Immature natural killer cell (primary cell): ENCODE measurements at regions not wholly inside any gene's neighbourhood (a gene's known extent, or its start where the extent isn't known, plus 50 kb on each side); places are given as distances from the start of the nearest gene placed in this dataset.

Experiments
- DNase-seq, 3 donors: peaks; one replicate each; pipeline ENCODE4 v3.0.0; 2022; ENCODE audit warnings: mixed read lengths in 1 of 3
- H3K27ac Mint-ChIP-seq, 6 donors: one replicate each; pipeline ENCODE4 v1.8.0; 2020; ENCODE audit warnings: mixed read lengths in 6 of 6, mild to moderate bottlenecking in 5 of 6, inconsistent platforms in 4 of 6, moderate library complexity in 3 of 6
- H3K27me3 Mint-ChIP-seq, 3 donors: one replicate each; pipeline ENCODE4 v1.8.0; 2020 to 2021; ENCODE audit warnings: low read depth in 3 of 3, mild to moderate bottlenecking in 3 of 3, mixed read lengths in 3 of 3, moderate library complexity in 3 of 3, inconsistent platforms in 1 of 3
- H3K36me3 Mint-ChIP-seq, 3 donors: one replicate each; pipeline ENCODE4 v1.8.0; 2020; ENCODE audit warnings: mixed read lengths in 3 of 3, inconsistent platforms in 2 of 3, mild to moderate bottlenecking in 2 of 3
- H3K4me1 Mint-ChIP-seq, 2 donors: one replicate each; pipeline ENCODE4 v1.8.0; 2020; ENCODE audit warnings: inconsistent platforms in 2 of 2, mild to moderate bottlenecking in 2 of 2, mixed read lengths in 2 of 2, moderate library complexity in 1 of 2
- H3K4me3 Mint-ChIP-seq, 5 donors: one replicate each; pipeline ENCODE4 v1.8.0; 2020; ENCODE audit warnings: mild to moderate bottlenecking in 5 of 5, mixed read lengths in 5 of 5, inconsistent platforms in 3 of 5, moderate library complexity in 3 of 5
- H3K9me3 Mint-ChIP-seq, 6 donors: one replicate each; pipeline ENCODE4 v1.8.0; 2020; ENCODE audit warnings: mild to moderate bottlenecking in 6 of 6, mixed read lengths in 6 of 6, inconsistent platforms in 4 of 6, moderate library complexity in 3 of 6

DNA sequence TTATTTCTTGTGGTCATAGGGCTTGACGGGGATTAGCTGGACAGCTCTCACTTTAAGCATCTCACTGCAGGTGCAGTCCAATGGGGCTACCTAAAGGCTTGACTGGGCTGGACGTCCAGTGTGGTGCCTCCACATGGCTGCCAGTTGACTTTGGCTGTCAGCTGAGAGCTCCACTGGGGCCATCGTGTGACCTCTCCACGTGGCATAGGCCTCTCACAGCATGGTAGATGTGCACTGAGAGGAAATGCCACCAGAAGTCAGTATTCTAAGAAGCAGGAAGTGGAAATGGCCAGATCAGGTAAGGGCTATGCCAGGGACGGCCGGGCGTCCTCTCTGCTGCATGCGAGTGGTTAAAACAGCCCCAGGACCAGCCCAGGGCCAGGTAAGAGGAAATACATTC lies 105.2 kb upstream of the TWIST2 start:
- Mint-ChIP-seq H3K9me3 (peaks cover 0 to 2% (median 0%) of the 10 kb centered on the region in 6 donors), H3K27me3 (peaks cover 0 to 6% (median 4%) of the 10 kb centered on the region in 3 donors), H3K27ac (no peak overlapping the region), H3K36me3 (no peaks in the 10 kb centered on the region), H3K4me3 (no peak overlapping the region), H3K4me1 (no peaks in the 10 kb centered on the region)
- no peak for DNase-seq

DNA sequence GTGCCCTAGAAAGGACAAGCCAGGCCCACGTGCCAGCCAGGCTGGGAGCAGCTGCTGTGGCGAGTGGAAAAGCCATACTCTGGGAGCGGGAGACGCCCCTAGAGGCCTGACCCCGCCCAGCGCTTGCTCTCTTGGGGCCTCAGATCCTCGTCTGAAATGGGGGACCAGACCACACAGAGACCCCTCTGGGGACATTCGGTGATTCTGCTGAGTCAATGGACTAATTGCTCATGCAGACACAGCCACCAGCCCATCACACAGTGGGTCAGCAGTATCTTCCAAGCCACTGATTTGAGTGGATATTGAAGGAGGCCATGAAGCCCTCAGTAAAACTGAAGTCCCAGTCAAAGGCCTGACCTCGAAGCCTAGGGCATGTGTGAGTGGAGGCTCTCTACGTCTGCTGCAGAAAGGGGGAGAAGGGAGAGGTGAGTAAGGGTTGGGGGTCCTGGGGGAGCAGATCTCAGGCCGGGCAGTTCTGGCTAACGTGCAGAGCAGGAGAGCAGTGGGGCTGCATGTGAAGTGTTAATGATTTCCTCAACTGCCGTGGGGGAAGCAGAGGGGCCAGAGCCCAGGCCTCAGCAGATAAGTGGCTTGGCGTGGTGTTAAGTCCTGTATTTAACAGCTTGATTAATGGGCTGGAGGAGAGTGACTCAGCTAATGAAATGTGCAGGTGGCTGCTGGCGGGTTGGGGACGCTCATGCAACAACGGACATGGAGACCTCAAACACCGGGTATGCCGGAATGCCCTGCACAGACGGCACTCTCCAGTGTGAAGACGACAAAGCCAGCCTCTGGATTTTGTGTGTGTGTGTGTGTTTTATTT lies 104.4 kb upstream of the TWIST2 start:
- H3K4me3 Mint-ChIP-seq: no peak overlapping the region
- no peaks in the 10 kb centered on the region for H3K36me3 Mint-ChIP-seq
- peaks cover 0 to 4% (median 2%) of the 10 kb centered on the region in 3 donors for H3K27me3 Mint-ChIP-seq
- no peak overlapping the region for H3K27ac Mint-ChIP-seq
- DNase-seq: no peak
- no peaks in the 10 kb centered on the region for H3K4me1 Mint-ChIP-seq
- H3K9me3 Mint-ChIP-seq: peaks cover 0 to 2% (median 0%) of the 10 kb centered on the region in 6 donors

DNA sequence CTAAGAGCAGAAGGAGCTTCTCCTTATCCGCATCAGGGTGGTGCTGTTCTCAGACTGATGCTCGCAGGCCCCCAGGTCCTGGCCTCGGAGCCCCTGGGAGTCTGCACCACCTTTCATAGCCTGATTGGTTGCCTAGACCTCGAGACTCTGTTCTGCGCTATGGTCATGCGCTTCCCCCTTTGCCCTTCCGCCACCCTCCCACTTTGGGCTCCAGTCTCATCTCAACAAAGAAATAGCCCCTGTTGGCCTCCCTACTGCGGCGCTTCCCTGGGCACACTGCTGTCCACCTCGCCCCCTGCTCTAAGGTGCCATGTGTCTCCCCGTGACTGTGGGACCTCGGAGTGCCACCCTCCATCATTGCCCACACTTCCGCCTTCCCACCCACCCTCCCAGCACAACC lies 102.9 kb upstream of the TWIST2 start:
- H3K27me3 Mint-ChIP-seq: peaks cover 0 to 6% (median 4%) of the 10 kb centered on the region in 3 donors
- H3K4me1 Mint-ChIP-seq: no peaks in the 10 kb centered on the region
- no peaks in the 10 kb centered on the region for H3K36me3 Mint-ChIP-seq
- H3K9me3 Mint-ChIP-seq: peaks cover 0 to 2% (median 0%) of the 10 kb centered on the region in 6 donors
- no peak overlapping the region for H3K4me3 Mint-ChIP-seq
- DNase-seq: no peak
- no peak overlapping the region for H3K27ac Mint-ChIP-seq

DNA sequence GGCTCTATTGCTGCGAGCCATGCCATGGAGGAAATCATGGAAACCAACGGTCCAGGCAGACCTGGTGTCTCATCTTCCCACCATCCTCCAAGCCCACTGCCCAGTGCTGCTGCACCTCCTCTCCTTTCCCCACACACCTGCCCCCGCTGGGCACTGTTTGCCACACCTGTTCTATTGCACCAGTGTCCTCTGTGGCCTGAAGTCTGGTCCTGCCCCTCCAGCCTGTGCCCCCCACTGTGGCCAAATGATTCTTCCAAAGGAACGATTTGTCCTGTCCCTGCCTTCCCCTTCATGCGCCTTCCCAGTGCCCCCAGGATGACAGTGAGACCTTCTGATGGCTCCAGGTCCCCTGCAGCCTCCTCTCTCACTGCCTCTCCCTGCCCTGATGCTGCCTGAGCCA lies 101.9 kb upstream of the TWIST2 start:
- H3K4me3 Mint-ChIP-seq: no peak overlapping the region
- H3K27ac Mint-ChIP-seq: no peak overlapping the region
- peaks cover 0 to 6% (median 2%) of the 10 kb centered on the region in 3 donors for H3K27me3 Mint-ChIP-seq
- no peaks in the 10 kb centered on the region for H3K36me3 Mint-ChIP-seq
- H3K9me3 Mint-ChIP-seq: peaks cover 0 to 2% (median 0%) of the 10 kb centered on the region in 6 donors
- no peak for DNase-seq
- no peaks in the 10 kb centered on the region for H3K4me1 Mint-ChIP-seq

DNA sequence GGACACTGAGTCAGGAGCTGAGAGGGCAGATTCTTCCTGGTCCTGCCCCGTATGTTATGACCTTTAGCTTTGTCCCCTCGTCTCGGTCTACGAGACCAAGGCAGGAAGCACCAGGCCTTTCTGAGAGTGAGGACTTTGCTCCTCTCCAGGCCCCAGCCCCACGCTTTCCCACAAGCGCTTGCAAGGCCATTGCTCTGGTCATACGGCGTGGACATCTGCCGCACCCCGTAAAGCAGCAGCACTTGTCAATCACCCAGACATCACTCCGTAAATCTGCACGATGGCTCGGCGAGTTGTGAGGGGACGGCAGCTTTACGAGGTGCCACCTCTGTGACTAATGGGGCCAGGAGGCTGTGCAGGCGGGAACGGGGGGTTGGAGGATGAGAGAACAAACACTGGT lies 100.8 kb upstream of the TWIST2 start:
- H3K4me3 Mint-ChIP-seq: no peak overlapping the region
- no peaks in the 10 kb centered on the region for H3K4me1 Mint-ChIP-seq
- H3K9me3 Mint-ChIP-seq: peaks cover 0 to 2% (median 0%) of the 10 kb centered on the region in 6 donors
- DNase-seq: no peak
- H3K27me3 Mint-ChIP-seq: peaks cover 0 to 6% (median 5%) of the 10 kb centered on the region in 3 donors
- no peaks in the 10 kb centered on the region for H3K36me3 Mint-ChIP-seq
- no peak overlapping the region for H3K27ac Mint-ChIP-seq

DNA sequence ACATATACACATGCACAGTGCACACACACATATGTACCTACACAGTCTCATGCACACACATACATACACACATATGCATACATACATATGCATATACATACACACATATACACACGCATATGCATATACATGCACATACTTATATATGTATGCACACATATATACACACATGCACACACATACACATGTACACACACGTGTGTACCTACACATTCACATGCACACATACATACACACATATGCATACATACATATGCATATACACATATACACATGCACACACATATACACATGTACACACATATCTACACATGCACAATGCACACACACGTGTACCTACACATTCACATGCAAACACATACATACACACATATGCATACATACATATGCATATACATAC lies 100.3 kb upstream of the TWIST2 start:
- Mint-ChIP-seq H3K36me3 (no peaks in the 10 kb centered on the region), H3K27ac (no peak overlapping the region), H3K27me3 (peaks cover 0 to 6% (median 6%) of the 10 kb centered on the region in 3 donors), H3K4me1 (no peaks in the 10 kb centered on the region), H3K9me3 (peaks cover 0 to 2% (median 0%) of the 10 kb centered on the region in 6 donors), H3K4me3 (no peak overlapping the region)
- DNase-seq: no peak

DNA sequence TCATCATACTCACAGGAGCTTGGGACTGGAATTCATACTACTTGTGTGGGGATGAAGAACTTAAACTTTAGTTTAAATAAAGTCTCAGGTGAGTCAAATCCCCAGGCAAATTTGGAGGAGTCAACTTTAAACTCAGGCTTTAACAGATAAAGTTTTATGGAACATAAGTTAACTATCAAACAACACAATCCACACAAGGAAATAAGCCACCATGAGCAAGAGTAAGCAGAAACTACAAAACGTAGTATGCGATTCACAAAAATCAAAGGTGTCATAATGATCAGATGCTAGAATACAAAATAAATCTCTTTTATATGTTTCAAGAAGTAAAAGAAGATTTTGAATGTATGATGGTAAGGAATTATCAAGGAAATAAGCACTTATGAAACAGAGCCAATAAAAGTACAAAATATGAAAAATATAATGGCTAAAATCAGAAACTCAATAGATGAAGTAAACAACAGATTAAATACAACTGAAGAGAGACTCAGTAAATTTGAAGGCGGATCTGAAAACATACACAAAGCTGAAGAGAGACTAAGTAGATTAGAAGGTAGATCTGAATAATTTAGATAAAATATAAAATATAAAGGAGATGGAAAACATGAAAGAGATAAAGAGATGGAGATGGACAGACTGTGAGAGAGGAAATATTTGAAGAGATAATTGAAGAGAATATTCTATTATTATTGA lies 97.5 kb upstream of the TWIST2 start:
- H3K4me1 Mint-ChIP-seq: no peaks in the 10 kb centered on the region
- H3K4me3 Mint-ChIP-seq: no peak overlapping the region
- peaks cover 0 to 13% (median 4%) of the 10 kb centered on the region in 3 donors for H3K27me3 Mint-ChIP-seq
- H3K36me3 Mint-ChIP-seq: no peaks in the 10 kb centered on the region
- no peak for DNase-seq
- peaks cover 0 to 2% (median 0%) of the 10 kb centered on the region in 6 donors for H3K9me3 Mint-ChIP-seq
- no peak overlapping the region for H3K27ac Mint-ChIP-seq

DNA sequence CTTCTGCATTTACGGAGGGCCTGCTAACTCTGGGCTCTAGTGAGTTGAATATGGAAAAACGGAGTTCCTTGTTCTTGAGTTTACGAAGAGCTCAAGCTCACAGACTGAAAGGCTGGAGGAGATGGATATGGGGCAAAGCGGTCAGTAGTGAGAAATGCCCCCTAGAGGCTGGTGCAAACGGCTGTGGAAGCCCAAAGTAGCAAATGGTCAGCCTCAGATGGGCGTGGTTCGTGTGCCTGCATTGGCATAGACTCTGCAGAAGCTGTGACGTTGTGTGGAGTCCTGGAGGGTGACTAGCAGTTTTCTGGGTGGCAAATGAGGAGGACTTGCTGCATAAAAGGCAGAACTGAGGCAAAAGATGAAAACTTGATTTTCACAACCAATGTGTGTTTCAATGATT lies 93.6 kb upstream of the TWIST2 start:
- Mint-ChIP-seq H3K27me3 (peaks cover 0 to 13% (median 4%) of the 10 kb centered on the region in 3 donors), H3K4me1 (no peaks in the 10 kb centered on the region), H3K36me3 (no peaks in the 10 kb centered on the region), H3K27ac (no peak overlapping the region), H3K9me3 (peaks cover 0 to 2% (median 0%) of the 10 kb centered on the region in 6 donors), H3K4me3 (no peak overlapping the region)
- no peak for DNase-seq

DNA sequence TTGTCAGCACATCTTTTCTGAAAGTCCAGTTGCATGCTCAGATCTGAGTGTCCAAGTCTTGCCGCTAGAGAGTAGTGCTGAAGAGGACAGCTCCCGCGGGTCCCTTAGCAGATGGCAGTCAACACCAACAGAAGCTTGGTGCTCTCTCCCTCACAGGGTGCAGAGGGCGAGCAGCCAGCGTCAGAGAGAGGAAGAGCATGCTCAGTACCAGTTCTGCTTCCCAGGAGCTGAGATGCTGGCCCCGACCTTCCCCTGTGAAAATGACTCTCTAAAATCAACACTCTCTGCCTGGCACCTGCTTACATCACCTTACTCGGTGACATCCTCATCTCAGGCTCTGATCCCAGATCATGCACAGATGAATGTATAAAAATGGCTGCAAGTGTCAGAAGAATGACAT lies 86.0 kb upstream of the TWIST2 start:
- Mint-ChIP-seq H3K4me1 (no peaks in the 10 kb centered on the region), H3K4me3 (no peak overlapping the region), H3K9me3 (peaks cover 0 to 3% (median 0%) of the 10 kb centered on the region in 6 donors), H3K27ac (no peak overlapping the region), H3K36me3 (no peaks in the 10 kb centered on the region), H3K27me3 (peaks cover 3 to 9% (median 3%) of the 10 kb centered on the region in 3 donors)
- DNase-seq: no peak

DNA sequence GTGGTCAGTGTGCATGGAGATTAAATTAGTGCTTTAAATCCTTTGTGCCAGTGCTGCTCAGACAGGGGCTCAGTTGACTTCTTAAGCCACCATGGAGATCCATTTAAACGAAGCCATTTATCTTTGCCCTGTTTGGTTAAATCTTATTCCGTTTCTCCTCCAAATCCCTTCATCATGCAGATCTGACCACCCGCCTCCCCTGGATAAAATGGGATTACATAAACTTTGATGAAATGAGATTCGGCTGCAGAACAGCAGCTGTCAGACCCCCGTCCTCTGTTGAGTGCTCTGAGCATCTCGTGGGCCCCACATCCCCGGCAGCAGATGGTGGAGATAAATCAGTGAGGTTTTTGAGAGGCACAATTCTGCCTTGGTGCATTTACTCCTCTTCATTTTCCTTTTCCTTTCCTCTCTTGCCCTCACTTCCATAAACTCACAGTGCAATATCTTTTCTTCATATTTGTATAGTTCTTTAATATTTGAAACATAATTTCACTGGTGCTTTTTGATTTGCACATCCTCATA lies 84.4 kb upstream of the TWIST2 start:
- H3K4me1 Mint-ChIP-seq: no peaks in the 10 kb centered on the region
- no peak overlapping the region for H3K4me3 Mint-ChIP-seq

DNA sequence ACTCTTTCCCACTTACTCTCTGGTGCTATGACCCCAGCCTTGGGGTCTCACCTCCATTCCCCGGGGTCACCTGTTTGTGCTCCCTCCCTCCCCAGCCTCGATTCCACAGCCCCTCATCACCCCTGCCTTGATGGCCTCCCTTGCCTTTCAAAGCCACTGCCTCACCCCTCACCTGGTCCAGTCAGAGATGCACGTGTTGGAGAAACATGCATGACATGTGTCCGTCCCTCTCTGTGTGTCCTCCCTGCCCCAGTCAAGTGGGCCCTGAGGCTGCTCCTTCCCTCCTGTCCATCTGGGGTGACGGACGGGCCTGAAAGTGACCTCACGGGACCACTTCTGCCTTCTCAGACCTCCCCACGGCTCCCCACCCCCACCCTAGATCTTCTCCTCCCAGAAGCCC lies 82.3 kb upstream of the TWIST2 start:
- no peak overlapping the region for H3K4me3 Mint-ChIP-seq
- no peak for DNase-seq
- H3K9me3 Mint-ChIP-seq: peaks cover 0 to 3% (median 0%) of the 10 kb centered on the region in 6 donors
- H3K4me1 Mint-ChIP-seq: no peaks in the 10 kb centered on the region
- no peak overlapping the region for H3K27ac Mint-ChIP-seq
- H3K36me3 Mint-ChIP-seq: no peaks in the 10 kb centered on the region
- H3K27me3 Mint-ChIP-seq: peaks cover 3 to 13% (median 5%) of the 10 kb centered on the region in 3 donors

More for the DNA sequence above, 84.4 kb upstream of the TWIST2 start:
- H3K36me3 Mint-ChIP-seq: no peaks in the 10 kb centered on the region
- no peak for DNase-seq
- no peak overlapping the region for H3K27ac Mint-ChIP-seq
- peaks cover 0 to 3% (median 0%) of the 10 kb centered on the region in 6 donors for H3K9me3 Mint-ChIP-seq
- H3K27me3 Mint-ChIP-seq: peaks cover 3 to 10% (median 3%) of the 10 kb centered on the region in 3 donors

DNA sequence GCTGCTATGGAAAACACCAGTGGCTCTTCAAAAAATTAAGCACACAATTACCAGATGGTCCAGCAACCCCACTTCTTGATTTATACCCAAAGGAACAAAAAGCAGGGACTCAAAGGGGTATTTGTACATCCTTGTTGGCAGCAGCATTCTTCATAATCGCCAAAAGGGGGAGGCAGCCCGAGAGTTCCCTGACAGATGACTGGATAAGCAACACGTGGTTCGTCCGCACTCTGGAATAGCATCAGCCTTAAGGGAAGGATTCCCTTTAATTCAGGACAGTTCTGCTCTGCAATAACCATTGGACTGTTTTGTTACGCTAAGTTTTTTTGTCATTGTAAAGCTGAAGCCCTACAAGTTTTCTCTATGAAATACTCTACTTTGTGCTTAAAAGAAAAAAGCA lies 76.7 kb upstream of the TWIST2 start:
- Mint-ChIP-seq H3K36me3 (no peaks in the 10 kb centered on the region), H3K27ac (no peak overlapping the region), H3K4me3 (no peak overlapping the region), H3K9me3 (no peaks in the 10 kb centered on the region), H3K27me3 (peaks cover 8 to 17% (median 10%) of the 10 kb centered on the region in 3 donors), H3K4me1 (no peaks in the 10 kb centered on the region)
- no peak for DNase-seq

DNA sequence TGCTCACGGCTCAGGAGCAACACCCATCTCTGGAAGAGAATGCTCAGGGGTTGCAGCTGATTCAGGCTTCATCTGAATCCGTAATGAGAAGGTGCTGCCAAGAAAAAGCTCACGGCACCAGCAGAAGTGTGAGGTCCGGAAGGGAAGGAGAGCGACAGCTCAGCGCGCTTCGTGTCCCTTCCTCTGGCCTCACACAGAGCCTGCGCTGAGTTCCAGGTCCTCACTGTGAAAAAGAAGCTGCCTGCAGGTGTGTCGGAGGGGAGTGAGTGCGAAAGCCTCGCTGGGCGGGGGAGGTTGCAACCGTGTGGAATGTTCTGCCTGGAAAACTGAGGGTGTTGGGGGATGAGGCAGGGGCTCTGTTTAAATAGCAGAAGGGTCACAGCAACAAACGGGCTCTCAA lies 76.2 kb upstream of the TWIST2 start:
- no peak for DNase-seq
- no peaks in the 10 kb centered on the region for H3K4me1 Mint-ChIP-seq
- no peaks in the 10 kb centered on the region for H3K9me3 Mint-ChIP-seq
- peaks cover 8 to 17% (median 10%) of the 10 kb centered on the region in 3 donors for H3K27me3 Mint-ChIP-seq
- H3K36me3 Mint-ChIP-seq: no peaks in the 10 kb centered on the region
- H3K27ac Mint-ChIP-seq: no peak overlapping the region
- H3K4me3 Mint-ChIP-seq: no peak overlapping the region

DNA sequence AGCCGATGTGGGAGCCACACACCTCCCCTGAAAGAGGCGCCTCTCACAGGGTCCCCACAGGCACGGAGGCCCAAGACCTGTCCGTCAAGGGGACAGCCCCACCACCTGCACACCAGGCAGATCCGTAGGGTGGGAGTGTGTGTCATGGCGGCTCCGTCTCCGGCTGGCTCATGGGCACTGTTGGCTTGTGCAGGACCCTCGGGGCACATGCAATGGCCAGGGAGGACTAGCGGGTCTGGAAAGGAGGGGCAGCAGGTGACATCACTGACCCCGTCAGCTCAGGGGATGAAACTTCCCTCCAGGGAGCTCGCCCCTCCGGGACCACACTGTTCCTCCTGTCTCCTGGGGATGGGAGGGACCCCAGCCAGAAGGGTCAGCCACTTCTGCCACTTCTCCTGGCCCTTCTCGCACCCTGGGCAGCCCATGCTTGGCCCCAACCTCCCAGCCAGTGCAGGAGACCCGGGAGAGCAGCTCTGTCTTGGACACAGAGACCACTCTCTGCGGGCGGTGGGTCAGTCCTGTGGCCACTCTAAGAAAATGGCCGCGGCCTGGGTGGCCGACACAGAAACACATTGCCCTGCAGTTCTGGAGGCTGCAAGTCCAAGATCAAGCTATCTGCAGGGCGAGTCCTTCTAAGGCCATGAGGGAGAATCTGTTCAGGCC lies 75.1 kb upstream of the TWIST2 start:
- H3K27ac Mint-ChIP-seq: no peak overlapping the region
- H3K27me3 Mint-ChIP-seq: peaks cover 8 to 16% (median 10%) of the 10 kb centered on the region in 3 donors
- no peak for DNase-seq

More for the DNA sequence above, 75.1 kb upstream of the TWIST2 start:
- H3K36me3 Mint-ChIP-seq: no peaks in the 10 kb centered on the region
- H3K4me3 Mint-ChIP-seq: no peak overlapping the region
- H3K9me3 Mint-ChIP-seq: no peaks in the 10 kb centered on the region
- H3K4me1 Mint-ChIP-seq: no peaks in the 10 kb centered on the region
